ENCODE measurements at regions not wholly inside any gene's neighbourhood (a gene's known extent, or its start where the extent isn't known, plus 50 kb on each side); places are given as distances from the start of the nearest gene placed in this dataset.

DNA sequence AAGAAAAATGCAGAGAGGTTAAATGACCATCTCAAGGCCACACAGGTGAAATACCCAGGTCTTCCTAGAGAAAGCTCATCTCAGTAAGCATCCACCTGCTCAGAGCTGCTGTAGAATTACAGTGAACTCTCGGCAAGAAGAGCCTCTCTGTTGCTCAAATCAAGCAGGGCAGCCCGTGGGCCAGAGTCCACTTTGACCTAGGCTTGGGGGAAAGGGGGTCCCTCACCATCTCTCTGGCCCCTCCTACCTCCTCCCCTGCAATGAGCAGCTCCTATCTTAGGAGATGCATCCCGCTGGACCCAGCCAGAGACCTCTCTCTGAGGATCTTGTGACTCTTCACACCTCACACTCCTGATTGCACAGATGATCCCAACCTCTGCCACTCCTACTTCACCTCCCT, 364.7 kb downstream of the PTPRU start:
- no peak for DNase-seq (ENCODE audit: low read depth)
- TF ChIP-seq, protein P1, sequence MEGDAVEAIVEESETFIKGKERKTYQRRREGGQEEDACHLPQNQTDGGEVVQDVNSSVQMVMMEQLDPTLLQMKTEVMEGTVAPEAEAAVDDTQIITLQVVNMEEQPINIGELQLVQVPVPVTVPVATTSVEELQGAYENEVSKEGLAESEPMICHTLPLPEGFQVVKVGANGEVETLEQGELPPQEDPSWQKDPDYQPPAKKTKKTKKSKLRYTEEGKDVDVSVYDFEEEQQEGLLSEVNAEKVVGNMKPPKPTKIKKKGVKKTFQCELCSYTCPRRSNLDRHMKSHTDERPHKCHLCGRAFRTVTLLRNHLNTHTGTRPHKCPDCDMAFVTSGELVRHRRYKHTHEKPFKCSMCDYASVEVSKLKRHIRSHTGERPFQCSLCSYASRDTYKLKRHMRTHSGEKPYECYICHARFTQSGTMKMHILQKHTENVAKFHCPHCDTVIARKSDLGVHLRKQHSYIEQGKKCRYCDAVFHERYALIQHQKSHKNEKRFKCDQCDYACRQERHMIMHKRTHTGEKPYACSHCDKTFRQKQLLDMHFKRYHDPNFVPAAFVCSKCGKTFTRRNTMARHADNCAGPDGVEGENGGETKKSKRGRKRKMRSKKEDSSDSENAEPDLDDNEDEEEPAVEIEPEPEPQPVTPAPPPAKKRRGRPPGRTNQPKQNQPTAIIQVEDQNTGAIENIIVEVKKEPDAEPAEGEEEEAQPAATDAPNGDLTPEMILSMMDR (IDR thresholded peaks at IDR 0.05; ENCODE audit: low read depth, low read length): no peak
- no peak for TF ChIP-seq POLR2A (IDR thresholded peaks at IDR 0.05; ENCODE audit: extremely low read depth, insufficient read length)
- TF ChIP-seq, protein P2, sequence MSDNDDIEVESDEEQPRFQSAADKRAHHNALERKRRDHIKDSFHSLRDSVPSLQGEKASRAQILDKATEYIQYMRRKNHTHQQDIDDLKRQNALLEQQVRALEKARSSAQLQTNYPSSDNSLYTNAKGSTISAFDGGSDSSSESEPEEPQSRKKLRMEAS (IDR thresholded peaks at IDR 0.05; ENCODE audit: low read depth, low read length): no peak
- no peak for TF ChIP-seq MYC (IDR thresholded peaks at IDR 0.05; ENCODE audit: low read depth, low read length)
- no peak overlapping the region for H3K4me3 ChIP-seq (ENCODE audit: low read depth, low read length)

DNA sequence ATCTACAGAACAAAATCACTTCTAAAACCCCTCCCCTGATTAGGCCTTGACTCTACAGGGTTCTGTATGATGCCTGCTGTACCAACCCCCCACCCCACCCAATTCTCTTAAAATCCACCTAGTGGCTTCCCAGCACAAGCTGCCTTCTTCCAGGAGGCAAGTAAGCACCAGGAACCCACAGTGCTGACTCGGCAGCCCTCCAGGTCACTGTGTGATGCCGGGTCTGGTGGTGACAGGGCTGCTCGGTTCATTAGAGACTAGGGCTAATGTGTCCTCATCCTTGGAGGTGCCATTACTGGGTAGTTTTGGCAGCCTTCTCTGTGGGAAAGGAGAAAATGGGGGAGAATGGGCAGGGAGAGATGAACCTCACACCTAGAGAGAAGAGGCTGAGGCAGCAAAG, 363.5 kb downstream of the PTPRU start:
- TF ChIP-seq, protein P2 (IDR thresholded peaks at IDR 0.05; ENCODE audit: low read depth, low read length): no peak
- TF ChIP-seq POLR2A (IDR thresholded peaks at IDR 0.05; ENCODE audit: extremely low read depth, insufficient read length) (no peak), MYC (IDR thresholded peaks at IDR 0.05; ENCODE audit: low read depth, low read length) (no peak)
- TF ChIP-seq, protein P1 (IDR thresholded peaks at IDR 0.05; ENCODE audit: low read depth, low read length): no peak
- no peak for DNase-seq (ENCODE audit: low read depth)
- no peak overlapping the region for H3K4me3 ChIP-seq (ENCODE audit: low read depth, low read length)

DNA sequence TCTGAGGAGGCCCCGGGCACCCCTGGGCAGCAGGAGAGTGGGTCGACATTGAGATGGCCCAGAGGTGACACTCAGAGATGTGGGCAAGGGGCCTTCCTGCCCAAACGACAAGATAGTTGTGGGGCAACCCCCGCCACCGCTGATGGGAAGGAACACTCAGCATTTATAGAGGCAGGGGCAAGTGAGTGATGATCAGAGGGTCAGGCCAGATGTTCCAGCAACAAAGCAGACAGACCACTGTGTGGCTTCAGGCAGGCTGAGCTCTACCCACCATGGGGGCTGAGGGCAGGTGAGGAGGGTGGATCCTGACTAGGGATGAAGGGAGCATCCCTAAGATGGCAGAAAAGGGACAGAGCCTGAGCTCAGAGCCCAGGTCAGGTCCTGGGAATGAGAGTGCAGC, 362.7 kb downstream of the PTPRU start:
- TF ChIP-seq, protein P2 (IDR thresholded peaks at IDR 0.05; ENCODE audit: low read depth, low read length): no peak
- TF ChIP-seq POLR2A (IDR thresholded peaks at IDR 0.05; ENCODE audit: extremely low read depth, insufficient read length) (no peak), MYC (IDR thresholded peaks at IDR 0.05; ENCODE audit: low read depth, low read length) (no peak)
- TF ChIP-seq, protein P1 (IDR thresholded peaks at IDR 0.05; ENCODE audit: low read depth, low read length): no peak
- DNase-seq (ENCODE audit: low read depth): no peak

DNA sequence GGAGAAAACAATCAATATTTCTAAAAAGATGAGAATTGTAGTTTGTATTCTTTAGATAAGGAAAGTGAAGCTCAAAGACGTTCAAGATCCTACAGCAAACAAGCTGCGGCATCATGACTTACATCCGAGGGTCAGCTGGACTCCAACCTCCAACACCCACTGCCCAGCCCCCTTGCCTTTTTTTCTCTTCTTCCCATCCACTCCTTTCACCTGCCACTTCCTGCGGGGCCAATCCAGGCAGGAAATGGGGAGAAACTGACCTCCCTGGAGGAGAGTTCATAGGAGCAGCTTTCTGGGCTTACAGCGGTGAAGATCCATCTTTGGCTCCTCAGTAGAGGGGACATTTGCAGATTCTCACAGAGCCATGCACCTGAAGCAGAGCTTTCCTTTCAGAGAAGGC, 361.5 kb downstream of the PTPRU start:
- H3K4me3 ChIP-seq (ENCODE audit: low read depth, low read length): no peak overlapping the region
- no peak for DNase-seq (ENCODE audit: low read depth)
- TF ChIP-seq, protein P1 (IDR thresholded peaks at IDR 0.05; ENCODE audit: low read depth, low read length): no peak
- TF ChIP-seq POLR2A (IDR thresholded peaks at IDR 0.05; ENCODE audit: extremely low read depth, insufficient read length): no peak
- no peak for TF ChIP-seq MYC (IDR thresholded peaks at IDR 0.05; ENCODE audit: low read depth, low read length)
- TF ChIP-seq, protein P2 (IDR thresholded peaks at IDR 0.05; ENCODE audit: low read depth, low read length): no peak

More for the DNA sequence above, 362.7 kb downstream of the PTPRU start:
- H3K4me3 ChIP-seq (ENCODE audit: low read depth, low read length): no peak overlapping the region

DNA sequence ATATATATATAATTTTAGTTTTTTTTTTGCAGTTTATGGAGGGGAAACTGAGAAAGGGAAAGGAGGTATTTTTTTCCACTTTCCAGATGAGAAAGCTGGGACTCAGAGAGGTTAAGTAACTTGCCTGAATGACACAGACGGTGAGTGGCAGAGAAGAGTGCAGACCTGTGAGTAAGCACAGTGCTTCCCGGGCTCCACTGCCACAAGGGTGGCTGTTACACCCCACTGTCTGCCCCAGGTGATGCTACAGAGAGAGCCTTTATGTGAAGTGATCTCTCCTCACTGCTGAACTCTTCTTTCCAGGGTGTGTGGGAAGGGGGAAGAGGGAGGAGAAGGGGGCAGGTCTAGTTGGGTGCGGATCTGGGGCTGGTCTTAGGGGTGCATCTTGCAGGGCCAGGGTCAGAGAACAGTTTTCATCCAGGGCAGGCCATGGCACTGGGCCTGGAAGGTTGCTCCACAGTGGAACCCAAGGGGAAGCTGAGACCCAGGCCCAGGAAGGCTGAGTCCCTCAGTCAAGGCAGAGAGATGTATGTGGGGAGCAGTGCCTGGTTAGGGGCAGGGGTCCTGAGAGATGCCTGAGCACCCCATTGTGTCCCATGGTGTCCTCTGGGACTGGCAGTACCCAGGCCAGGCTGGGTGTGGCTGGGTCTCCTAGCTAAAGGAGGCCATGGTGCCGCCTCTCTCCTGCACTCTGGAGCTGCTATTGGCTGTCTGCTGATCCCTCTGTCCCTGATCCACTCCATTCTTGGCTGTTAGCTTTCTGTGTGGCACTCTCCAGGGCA, 357.5 kb downstream of the PTPRU start:
- no peak for DNase-seq (ENCODE audit: low read depth)
- TF ChIP-seq, protein P1 (IDR thresholded peaks at IDR 0.05; ENCODE audit: low read depth, low read length): no peak
- TF ChIP-seq POLR2A (IDR thresholded peaks at IDR 0.05; ENCODE audit: extremely low read depth, insufficient read length) (no peak), MYC (IDR thresholded peaks at IDR 0.05; ENCODE audit: low read depth, low read length) (no peak)
- TF ChIP-seq, protein P2 (IDR thresholded peaks at IDR 0.05; ENCODE audit: low read depth, low read length): no peak
- H3K4me3 ChIP-seq (ENCODE audit: low read depth, low read length): no peak overlapping the region

Data from NB4 (cell line).